Hepatocyte (in vitro differentiated cells): ENCODE measurements at regions not wholly inside any gene's neighbourhood (a gene's known extent, or its start where the extent isn't known, plus 50 kb on each side); places are given as distances from the start of the nearest gene placed in this dataset.

ENCODE experiments used
- DNase-seq: peaks from one replicate; pipeline ENCODE4 v3.0.0-alpha.2; 2016; ENCODE audit warnings: low spot score
- H2AFZ ChIP-seq: fragments of 200-600 bp; sonication (generic); 2 replicates; pipeline ENCODE4 v1.6.0; 2016; ENCODE audit warnings: antibody characterized with exemption, mild to moderate bottlenecking
- H3K27ac ChIP-seq: fragments of 200-600 bp; sonication (generic); 2 replicates; pipeline ENCODE4 v1.5.1; 2016; ENCODE audit warnings: mild to moderate bottlenecking
- H3K27me3 ChIP-seq: fragments of 200-600 bp; sonication (generic); 2 replicates; pipeline ENCODE4 v1.6.1; 2016
- H3K36me3 ChIP-seq: fragments of 200-600 bp; sonication (generic); replicated peaks from 2 replicates; pipeline ENCODE4 v1.5.1; 2016; ENCODE audit warnings: low read depth; ENCODE audit not compliant: insufficient read depth
- H3K4me1 ChIP-seq: fragments of 200-600 bp; sonication (generic); 2 replicates; pipeline ENCODE4 v1.5.1; 2016; ENCODE audit warnings: mild to moderate bottlenecking, moderate library complexity; ENCODE audit not compliant: insufficient read depth
- H3K4me2 ChIP-seq: fragments of 200-600 bp; sonication (generic); 2 replicates; pipeline ENCODE4 v1.6.0; 2016
- H3K4me3 ChIP-seq: fragments of 200-600 bp; sonication (generic); 2 replicates; pipeline ENCODE4 v1.5.1; 2016; ENCODE audit warnings: mild to moderate bottlenecking
- H3K79me2 ChIP-seq: fragments of 200-600 bp; sonication (generic); 2 replicates; pipeline ENCODE4 v1.6.0; 2017; ENCODE audit warnings: mild to moderate bottlenecking
- H3K9me2 ChIP-seq: fragments of 200-600 bp; sonication (generic); replicated peaks from 2 replicates; pipeline ENCODE4 v1.6.0; 2017; ENCODE audit warnings: mild to moderate bottlenecking; ENCODE audit not compliant: insufficient read depth
- H3K9me3 ChIP-seq: fragments of 200-600 bp; sonication (generic); 2 replicates; pipeline ENCODE4 v1.5.1; 2016; ENCODE audit warnings: low read depth, mild to moderate bottlenecking
- H4K20me1 ChIP-seq: fragments of 200-600 bp; sonication (generic); 2 replicates; pipeline ENCODE4 v1.6.0; 2016; ENCODE audit warnings: mild to moderate bottlenecking; ENCODE audit not compliant: insufficient read depth, poor library complexity, severe bottlenecking
- CTCF ChIP-seq: fragments of 200-600 bp; sonication (generic); IDR thresholded peaks from 2 replicates; pipeline ENCODE4 v1.5.1; 2016; ENCODE audit warnings: antibody characterized with exemption, mild to moderate bottlenecking; ENCODE audit not compliant: poor library complexity
- EZH2 ChIP-seq: fragments of 200-600 bp; sonication (generic); IDR thresholded peaks from 2 replicates; pipeline ENCODE4 v1.6.1; 2016; ENCODE audit warnings: antibody characterized with exemption, mild to moderate bottlenecking, borderline replicate concordance
- EZH2phosphoT487 ChIP-seq: fragments of 200-600 bp; sonication (generic); IDR thresholded peaks from one replicate; pipeline ENCODE4 v1.6.1; 2018; ENCODE audit warnings: antibody characterized with exemption, mild to moderate bottlenecking, low read depth, moderate library complexity; ENCODE audit not compliant: unreplicated experiment, severe bottlenecking
- WGBS: methylation state at CpG from one replicate; pipeline ENCODE4 v1.1.6; 2016; ENCODE audit warnings: low lambda C conversion rate; ENCODE audit errors: missing lambda C conversion rate; 5-methylcytosine and 5-hydroxymethylcytosine counted together

- Histone ChIP-seq H3K79me2 (no peaks in the 10 kb centered on the region), H3K27me3 (no peaks in the 10 kb centered on the region), H3K9me3 (no peaks in the 10 kb centered on the region), H3K27ac (no peak overlapping the region), H3K9me2 (no peaks in the 10 kb centered on the region), H4K20me1 (no peaks in the 10 kb centered on the region), H3K4me3 (no peak overlapping the region), H3K36me3 (no peaks in the 10 kb centered on the region), H3K4me1 (no peaks in the 10 kb centered on the region), H2AFZ (no peak overlapping the region), H3K4me2 (no peak overlapping the region)
- no peak for DNase-seq
- no peak for TF ChIP-seq EZH2
- no peak for TF ChIP-seq EZH2phosphoT487
- no peak for TF ChIP-seq CTCF
- WGBS, result 89% methylated on average over 1 of the region's 1 CpG
Measured at GRCh38 chr11:28728666-28729065, 620.5 kb downstream of the METTL15 start.

- no peak overlapping the region for H2AFZ ChIP-seq
- H3K27me3 ChIP-seq, result no peaks in the 10 kb centered on the region
- H3K4me3 ChIP-seq, result no peak overlapping the region
- no peak overlapping the region for H3K27ac ChIP-seq
- no peaks in the 10 kb centered on the region for H3K9me3 ChIP-seq
- no peaks in the 10 kb centered on the region for H3K4me1 ChIP-seq
- TF ChIP-seq CTCF, result no peak
- TF ChIP-seq EZH2, result no peak
- no peak for TF ChIP-seq EZH2phosphoT487
- no peak overlapping the region for H3K4me2 ChIP-seq
- no peaks in the 10 kb centered on the region for H3K79me2 ChIP-seq
- H3K9me2 ChIP-seq, result no peaks in the 10 kb centered on the region
- WGBS, result 81% methylated on average over 3 of the region's 3 CpGs
- no peaks in the 10 kb centered on the region for H3K36me3 ChIP-seq
- no peak for DNase-seq
- H4K20me1 ChIP-seq, result no peaks in the 10 kb centered on the region
Measured at GRCh38 chr11:28727254-28727653, 619.1 kb downstream of the METTL15 start.

GRCh38 chr11:28726432-28726831 is 618.2 kb downstream of the METTL15 start:
- Histone ChIP-seq H3K79me2 (no peaks in the 10 kb centered on the region), H3K4me2 (no peak overlapping the region), H3K27ac (no peak overlapping the region), H4K20me1 (no peaks in the 10 kb centered on the region), H3K4me1 (no peaks in the 10 kb centered on the region), H3K27me3 (no peaks in the 10 kb centered on the region), H3K9me3 (no peaks in the 10 kb centered on the region), H3K36me3 (no peaks in the 10 kb centered on the region), H3K9me2 (no peaks in the 10 kb centered on the region), H2AFZ (no peak overlapping the region), H3K4me3 (no peak overlapping the region)
- no peak for TF ChIP-seq EZH2phosphoT487
- 58% methylated on average over 1 of the region's 1 CpG for WGBS
- no peak for DNase-seq

GRCh38 chr11:28715726-28716125 is 607.5 kb downstream of the METTL15 start:
- TF ChIP-seq EZH2 (no peak), EZH2phosphoT487 (no peak), CTCF (no peak)
- Histone ChIP-seq H4K20me1 (no peaks in the 10 kb centered on the region), H3K27ac (no peak overlapping the region), H3K4me3 (no peak overlapping the region), H3K79me2 (no peaks in the 10 kb centered on the region), H3K27me3 (no peaks in the 10 kb centered on the region), H3K36me3 (no peaks in the 10 kb centered on the region), H3K9me3 (no peaks in the 10 kb centered on the region), H3K4me1 (no peaks in the 10 kb centered on the region), H3K9me2 (no peaks in the 10 kb centered on the region), H3K4me2 (no peak overlapping the region), H2AFZ (no peak overlapping the region)
- no peak for DNase-seq
- WGBS, result 60% methylated on average over 4 of the region's 4 CpGs
